ENCODE measurements at regions not wholly inside any gene's neighbourhood (a gene's known extent, or its start where the extent isn't known, plus 50 kb on each side); places are given as distances from the start of the nearest gene placed in this dataset.
A peak's percentile ranks its signal among the peaks of the same experiment; 100 is the strongest.

GRCh38 chr9:3732077-3733038, 206.6 kb upstream of the RFX3 start:
- peak; percentile 95 for DNase-seq (ENCODE audit: low read depth, low spot score)
- H3K4me3 ChIP-seq (ENCODE audit: low read depth, low read length) = no peak overlapping the region
- in situ Hi-C loops (cut with HindIII; ENCODE audit: low sequenced_read_pairs) = no loop called here
- TF ChIP-seq CTCF (IDR thresholded peaks at IDR 0.05; ENCODE audit: low read depth, low read length) = peak; percentile 73

- in situ Hi-C loops (cut with HindIII; ENCODE audit: low sequenced_read_pairs) = no loop called here
- no peak for DNase-seq (ENCODE audit: low read depth, low spot score)
- H3K4me3 ChIP-seq (ENCODE audit: low read depth, low read length) = no peak overlapping the region
- no peak for TF ChIP-seq CTCF (IDR thresholded peaks at IDR 0.05; ENCODE audit: low read depth, low read length)
Observed at GRCh38 chr9:3730511-3730922, 204.7 kb upstream of the RFX3 start.

- DNase-seq (ENCODE audit: low read depth, low spot score) = no peak
- no peak for TF ChIP-seq CTCF (IDR thresholded peaks at IDR 0.05; ENCODE audit: low read depth, low read length)
- no peak overlapping the region for H3K4me3 ChIP-seq (ENCODE audit: low read depth, low read length)
- in situ Hi-C loops (cut with HindIII; ENCODE audit: low sequenced_read_pairs) = no loop called here
Observed at GRCh38 chr9:3721096-3721495, 195.3 kb upstream of the RFX3 start.

- DNase-seq (ENCODE audit: low read depth, low spot score) = no peak
- H3K4me3 ChIP-seq (ENCODE audit: low read depth, low read length) = no peak overlapping the region
- TF ChIP-seq CTCF (IDR thresholded peaks at IDR 0.05; ENCODE audit: low read depth, low read length) = no peak
- in situ Hi-C loops (cut with HindIII; ENCODE audit: low sequenced_read_pairs) = no loop called here
Observed at GRCh38 chr9:3719286-3719685, 193.5 kb upstream of the RFX3 start.

- TF ChIP-seq CTCF (IDR thresholded peaks at IDR 0.05; ENCODE audit: low read depth, low read length) = no peak
- no peak for DNase-seq (ENCODE audit: low read depth, low spot score)
- H3K4me3 ChIP-seq (ENCODE audit: low read depth, low read length) = no peak overlapping the region
- in situ Hi-C loops (cut with HindIII; ENCODE audit: low sequenced_read_pairs) = no loop called here
Observed at GRCh38 chr9:3716415-3716814, 190.6 kb upstream of the RFX3 start.

GRCh38 chr9:3708751-3709150, 182.9 kb upstream of the RFX3 start:
- in situ Hi-C loops (cut with HindIII; ENCODE audit: low sequenced_read_pairs) = no loop called here
- peak; percentile 36 for DNase-seq (ENCODE audit: low read depth, low spot score)
- H3K4me3 ChIP-seq (ENCODE audit: low read depth, low read length) = no peak overlapping the region
- TF ChIP-seq CTCF (IDR thresholded peaks at IDR 0.05; ENCODE audit: low read depth, low read length) = no peak

Measured in astrocyte of the spinal cord (primary cell).